COLO668 (cell line): ENCODE measurements at regions not wholly inside any gene's neighbourhood (a gene's known extent, or its start where the extent isn't known, plus 50 kb on each side); places are given as distances from the start of the nearest gene placed in this dataset.
"Not testable (repeated sequence)": the region's sequence is repeated elsewhere in the genome, so short reads cannot be mapped to it uniquely, and the experiment has no call there.

Experiments
- DNase-seq: peaks from one replicate; lab custom pipeline; 2025; ENCODE audit not compliant: unreplicated experiment; lab: John Stamatoyannopoulos, UW

DNA sequence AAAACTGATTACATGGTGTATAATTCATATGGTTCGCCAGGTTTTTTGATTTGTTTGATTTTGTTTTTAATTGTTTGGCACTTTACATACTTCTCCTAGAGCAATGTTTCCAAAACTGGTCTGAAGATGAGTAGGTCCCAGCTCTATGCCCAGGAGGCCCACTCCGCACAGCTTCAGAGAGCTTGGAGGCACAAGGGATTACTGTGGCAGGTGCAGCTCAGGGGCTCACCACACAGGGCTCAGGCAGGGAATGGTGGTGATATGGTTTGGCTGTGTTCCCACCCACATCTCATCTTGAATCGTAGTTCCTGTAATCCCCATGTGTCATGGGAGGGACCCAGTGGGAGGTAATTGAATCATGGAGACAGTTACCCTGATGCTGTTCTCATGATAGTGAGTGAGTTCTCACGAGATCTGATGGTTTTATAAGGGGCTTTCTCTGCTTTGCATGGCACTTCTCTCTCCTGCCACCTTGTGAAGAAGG lies 296.6 kb downstream of the MED10 start:
- DNase-seq, result no peak

DNA sequence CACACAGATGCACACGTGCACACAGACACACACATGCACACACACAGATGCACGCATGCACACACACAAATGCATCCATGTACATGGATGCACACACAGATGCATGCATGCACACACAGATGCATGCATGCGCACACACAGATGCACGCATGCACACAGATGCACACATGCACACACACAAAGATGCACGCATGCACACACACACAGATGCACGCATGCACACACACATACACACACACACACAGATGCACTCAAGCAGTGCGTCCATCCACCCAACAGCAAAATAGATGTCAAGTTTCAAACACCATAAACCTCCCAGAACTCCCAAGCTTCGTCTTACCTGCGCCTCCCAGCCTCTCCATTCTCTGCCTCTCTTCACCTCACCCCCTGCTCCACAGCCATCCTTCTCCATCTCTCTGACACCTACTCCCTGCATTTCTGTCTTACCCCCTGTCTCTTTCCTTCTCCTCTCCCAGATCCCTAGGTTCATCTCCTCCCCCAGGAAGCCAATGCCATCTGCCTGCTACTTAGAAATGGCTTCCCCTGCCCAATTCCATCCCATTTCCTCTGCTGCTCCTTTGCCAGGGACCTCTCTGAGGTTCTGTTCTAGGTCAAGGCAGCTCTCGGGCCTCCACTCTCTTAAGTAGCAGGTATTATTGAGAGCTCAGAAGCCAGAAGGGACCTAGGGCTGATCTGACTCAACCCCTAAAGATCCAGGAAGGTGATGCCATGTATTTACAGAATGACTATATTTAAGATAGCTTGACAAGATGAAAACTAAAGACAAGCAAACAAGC lies 297.2 kb downstream of the MED10 start:
- DNase-seq, result no peak

DNA sequence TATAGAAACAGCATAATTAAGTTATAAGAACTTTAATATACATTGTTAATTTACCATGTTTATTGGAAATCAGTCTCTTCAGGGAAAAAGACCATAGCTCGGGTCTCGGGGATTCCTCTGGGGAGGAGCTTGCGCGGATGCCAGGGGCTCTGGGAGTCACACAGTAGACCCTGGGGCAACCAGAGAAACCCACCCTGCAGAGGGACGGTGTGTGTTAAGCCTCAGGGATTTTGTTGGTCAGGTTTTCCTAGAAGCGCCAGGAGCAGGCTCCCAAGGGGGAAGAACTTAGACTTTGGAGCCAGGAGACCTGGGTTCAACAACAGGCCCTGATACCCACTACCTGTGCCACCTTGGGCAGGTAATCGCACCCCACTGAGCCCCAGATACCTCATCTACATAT lies 297.9 kb downstream of the MED10 start:
- no peak for DNase-seq

DNA sequence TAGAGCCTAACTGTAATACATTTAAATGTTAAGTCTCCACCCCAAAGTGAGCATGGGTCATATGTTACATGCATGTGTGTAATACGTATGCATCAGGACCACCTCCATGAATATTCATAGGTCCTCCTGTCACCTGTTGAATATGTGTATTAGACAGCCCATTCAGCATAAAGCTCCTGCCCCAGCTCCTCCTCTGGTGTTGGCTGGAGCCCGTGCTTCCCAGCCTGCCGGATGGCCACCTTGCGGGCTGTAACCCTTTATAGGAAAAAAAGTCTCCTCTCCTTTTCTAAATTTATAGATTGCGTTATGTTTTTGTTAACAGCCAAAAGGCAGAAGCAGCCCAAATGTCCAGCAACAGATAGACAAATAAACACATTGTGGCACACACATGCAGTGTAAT lies 299.5 kb downstream of the MED10 start:
- no peak for DNase-seq

DNA sequence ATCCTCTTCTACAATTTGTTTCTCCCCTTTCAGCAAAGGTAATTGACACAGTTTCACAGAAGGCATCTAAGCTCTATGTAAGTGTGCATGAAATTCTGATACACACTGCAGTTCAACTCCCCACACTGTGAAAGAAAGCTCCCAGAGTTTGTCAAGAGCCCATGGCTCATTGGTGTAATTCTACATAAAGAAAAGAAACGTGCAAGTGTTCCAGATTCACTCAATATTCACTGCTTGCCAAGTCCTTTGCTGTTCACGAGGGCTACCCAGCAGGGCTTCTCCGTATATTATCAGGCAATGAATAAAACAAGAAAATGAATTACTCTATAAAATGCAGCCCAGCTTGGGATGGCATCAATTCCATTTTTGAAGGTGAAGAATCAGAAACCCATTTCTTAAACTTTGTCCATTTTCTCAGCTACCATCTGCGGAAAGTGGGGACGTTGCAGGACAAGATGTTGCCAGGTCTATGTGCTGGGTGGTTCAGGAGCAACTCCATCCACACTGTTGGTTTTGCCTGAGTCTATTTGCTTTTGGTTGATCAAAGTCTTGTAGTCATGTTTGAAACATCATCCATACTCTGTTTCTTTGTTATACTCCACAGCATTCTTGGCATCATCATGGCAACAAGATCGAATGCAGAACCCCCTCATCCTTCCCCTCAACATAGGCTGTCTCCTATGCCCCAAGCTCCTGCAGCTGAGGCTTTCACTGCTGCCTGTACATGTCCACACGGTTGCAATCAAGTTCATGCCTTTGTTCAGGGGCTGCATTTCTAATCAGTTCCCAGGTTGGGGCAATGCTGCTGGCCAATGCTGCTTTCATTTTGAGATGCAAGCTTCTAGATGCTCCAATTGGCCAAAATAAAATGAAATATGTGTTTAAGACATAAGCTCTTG lies 301.8 kb downstream of the MED10 start:
- DNase-seq, result no peak

DNA sequence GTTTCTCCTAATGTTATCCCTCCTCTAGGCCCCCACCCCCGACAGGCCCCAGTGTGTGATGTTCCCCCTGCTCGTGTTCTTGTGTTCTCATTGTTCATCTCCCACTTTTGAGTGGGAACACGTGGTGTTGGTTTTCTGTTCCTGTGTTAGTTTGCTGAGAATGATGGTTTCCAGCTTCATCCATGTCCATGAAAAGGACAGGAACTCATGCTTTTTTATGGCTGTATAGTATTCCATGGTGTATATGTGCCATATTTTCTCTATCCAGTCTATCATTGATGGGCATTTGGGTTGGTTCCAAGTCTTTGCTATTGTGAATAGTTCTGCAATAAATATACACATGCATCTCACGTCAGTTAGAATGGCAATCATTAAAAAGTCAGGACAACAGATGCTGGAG lies 305.9 kb downstream of the MED10 start:
- DNase-seq, result not testable (repeated sequence)

DNA sequence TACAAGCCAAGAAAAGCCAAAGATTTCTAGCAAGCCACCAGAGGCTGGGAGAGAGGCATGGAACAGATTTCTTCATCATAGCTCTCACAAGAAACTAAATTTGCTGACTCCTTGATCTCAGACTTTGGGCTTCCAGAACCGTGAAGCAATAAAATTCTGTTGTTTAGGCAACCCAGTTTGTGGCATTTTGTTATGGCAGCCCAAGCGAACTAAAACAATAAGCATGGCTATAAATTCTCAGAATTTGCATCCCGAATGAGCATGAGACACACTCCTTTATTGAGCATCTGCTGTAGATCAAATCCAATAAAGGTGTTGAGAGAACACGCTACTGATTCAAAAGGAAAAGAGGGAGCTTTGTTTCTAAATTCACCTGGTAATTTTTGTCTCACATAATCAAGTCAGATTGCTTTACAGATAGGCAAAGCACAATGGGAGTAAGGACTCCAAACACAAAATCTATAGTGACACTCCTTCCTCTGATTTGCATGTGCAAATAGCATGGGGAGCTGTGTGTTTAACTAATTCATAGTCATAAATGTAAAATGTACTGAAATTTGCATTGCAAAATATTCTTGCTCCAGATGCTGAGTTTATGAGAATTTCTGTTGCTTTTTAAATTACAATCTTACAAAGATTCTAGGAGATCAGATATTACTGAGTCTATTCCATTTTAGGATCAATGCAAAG lies 308.7 kb downstream of the MED10 start:
- DNase-seq, result no peak

DNA sequence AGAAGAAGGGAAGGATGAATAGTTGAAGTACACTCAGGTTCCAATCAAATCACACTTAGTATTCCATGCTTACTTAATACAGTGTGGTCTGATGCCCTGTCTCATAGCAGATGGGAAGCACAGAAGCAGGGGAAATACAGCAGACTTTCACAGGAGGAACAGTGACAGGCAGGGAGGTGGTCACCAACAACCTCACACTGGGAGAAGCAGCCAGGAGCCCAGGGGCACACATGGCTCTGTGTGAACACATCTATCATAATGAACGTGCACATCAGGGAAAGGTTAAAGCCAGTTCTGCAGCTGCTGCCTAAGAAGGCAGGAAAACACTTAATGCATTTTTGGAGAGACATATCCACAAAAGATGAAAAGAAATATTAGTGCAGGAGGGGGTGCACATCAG lies 312.3 kb downstream of the MED10 start:
- no peak for DNase-seq

DNA sequence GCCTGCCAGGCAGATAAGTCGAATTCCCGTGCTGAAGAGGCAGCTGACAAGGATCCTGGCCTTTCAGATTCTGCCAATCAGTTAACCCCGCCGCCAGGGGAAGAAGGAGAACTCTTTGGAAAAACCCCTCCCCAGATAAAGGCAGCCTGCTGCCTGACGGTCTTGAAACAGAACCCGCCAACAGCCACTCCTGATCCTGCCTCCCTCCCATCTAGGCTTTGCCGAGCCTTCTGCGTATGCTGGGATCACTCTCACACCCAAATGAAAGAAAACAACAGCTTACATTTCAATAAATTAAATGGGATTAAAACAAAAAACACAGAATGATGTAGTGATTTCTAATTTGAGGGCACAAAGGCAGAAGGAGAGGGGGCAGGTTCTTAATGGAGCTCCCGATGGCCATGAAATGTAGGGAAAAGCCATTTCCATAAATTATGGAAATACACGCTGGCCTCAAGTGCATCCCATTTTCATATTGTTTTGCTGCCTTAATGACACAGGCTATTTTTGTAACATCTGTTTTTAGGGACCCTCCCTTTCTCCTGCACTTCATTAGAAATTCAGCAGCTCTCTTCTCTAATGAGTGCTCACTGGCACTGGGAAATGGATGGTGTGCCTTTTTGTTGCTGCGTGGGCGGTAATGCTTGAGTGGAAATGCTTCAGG lies 319.1 kb downstream of the MED10 start:
- DNase-seq, result no peak

DNA sequence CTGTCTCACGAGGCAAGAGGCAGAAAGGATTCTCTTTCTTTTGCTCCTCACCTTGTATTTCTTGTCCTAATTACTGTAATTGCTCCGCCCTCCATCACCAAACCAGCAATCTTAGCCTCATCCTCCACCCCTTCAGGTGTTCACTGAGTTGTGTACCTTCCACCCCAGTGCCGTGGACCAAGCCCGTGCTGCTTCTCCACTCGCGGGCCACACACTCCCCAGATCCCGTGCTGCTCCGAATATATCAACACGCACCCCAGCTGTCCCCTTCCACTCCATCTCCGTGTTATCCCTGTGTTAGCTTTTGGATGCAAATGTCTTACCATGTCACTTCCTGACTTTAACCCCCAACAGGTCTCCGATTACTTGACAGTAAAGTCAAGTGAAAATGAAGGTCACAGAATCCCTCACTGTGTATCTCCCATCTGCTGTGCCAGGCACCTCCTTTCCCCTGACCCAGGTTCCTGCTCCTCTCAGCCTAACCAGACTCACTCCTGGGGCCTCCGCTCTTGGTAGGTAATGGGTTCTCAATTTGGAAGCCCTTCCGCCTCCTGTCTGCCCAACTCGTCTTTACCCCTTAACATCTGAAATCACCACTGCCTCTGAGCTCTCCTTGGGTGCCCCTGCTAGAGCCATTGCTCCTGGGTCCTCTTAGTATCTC lies 320.2 kb downstream of the MED10 start:
- DNase-seq, result no peak

DNA sequence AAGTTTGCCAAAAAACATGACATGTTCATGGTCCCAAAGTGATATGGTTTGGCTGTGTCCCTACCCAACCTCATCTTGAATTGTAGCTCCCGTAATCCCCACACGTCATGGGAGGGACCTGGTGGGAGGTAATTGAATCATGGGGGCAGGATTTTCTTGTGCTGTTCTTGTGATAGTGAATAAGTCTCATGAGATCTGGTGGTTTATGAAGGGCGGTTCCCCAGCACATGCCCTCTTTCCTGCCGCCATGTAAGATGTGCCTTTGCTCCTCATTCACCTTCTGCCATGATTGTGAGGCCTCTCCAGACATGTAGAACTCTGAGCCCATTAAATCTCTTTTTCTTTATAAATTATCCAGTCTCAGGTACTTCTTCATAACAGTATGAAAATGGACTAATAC lies 322.1 kb downstream of the MED10 start:
- no peak for DNase-seq

DNA sequence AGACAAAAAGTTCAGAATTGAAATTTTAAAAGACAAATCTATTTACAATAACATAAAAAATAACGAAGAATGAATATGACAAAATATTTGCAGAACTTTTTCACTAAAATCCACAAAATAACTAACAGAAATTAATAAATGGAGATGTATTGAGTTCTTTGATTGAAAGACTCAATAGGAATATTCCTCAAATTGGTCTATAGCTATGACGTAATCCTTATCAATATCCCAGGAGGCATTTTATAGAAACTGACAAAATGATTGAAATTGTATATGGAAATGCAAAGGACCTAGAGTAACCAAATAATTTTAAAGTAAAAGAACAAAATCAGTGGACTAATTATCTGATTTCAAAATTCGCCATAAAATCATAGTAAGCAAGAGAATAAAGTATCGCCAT lies 328.7 kb downstream of the MED10 start:
- DNase-seq, result no peak

DNA sequence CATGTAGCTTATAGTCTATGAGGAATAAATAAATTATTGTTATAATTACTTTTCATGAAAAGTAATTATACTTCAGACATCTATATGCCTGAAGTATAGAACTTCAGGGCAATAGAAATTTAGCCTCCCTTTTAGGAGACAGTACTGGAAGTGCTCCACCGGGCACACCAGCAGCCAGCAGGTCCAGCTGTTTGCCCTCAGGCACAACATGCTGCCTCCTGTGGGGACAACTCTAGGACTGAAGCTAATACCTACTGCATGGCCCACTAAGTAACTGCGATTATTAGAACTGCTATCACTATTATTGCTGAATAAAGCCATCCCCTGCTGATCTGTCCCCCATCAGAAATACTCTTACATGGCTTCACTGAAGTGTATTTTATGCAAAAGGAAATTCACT lies 329.6 kb downstream of the MED10 start:
- no peak for DNase-seq

DNA sequence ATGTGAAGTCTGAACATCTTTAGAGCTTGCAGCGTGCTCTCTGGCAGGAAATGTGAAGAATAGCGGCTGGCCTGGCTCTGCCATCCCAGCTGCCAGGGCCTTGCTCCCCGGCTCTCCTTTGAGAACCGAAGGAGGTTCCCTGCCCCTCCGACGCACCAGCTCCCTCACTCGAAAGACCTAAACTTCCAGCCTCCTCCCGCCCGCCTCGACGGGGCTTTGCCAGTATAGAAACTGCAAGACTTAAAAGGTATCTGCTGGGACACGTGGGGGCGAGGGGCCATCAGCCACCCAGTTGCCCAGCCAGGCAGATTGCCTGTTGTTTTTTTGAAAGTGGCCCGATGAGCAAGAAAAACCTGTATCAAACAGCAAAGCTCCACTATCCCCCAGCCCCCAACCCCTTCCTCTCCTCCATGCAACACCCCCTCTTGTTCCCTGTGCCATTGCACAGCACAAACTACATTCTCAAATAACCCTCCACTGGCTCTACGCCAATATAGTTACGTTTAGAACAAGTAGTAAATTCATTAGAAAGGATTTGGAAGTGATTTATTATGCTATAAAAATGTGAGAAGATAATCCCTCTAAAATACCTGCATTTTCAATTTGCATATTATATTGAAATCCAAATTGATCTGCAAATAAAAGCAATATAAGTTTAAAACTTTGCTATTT lies 331.9 kb downstream of the MED10 start:
- no peak for DNase-seq

DNA sequence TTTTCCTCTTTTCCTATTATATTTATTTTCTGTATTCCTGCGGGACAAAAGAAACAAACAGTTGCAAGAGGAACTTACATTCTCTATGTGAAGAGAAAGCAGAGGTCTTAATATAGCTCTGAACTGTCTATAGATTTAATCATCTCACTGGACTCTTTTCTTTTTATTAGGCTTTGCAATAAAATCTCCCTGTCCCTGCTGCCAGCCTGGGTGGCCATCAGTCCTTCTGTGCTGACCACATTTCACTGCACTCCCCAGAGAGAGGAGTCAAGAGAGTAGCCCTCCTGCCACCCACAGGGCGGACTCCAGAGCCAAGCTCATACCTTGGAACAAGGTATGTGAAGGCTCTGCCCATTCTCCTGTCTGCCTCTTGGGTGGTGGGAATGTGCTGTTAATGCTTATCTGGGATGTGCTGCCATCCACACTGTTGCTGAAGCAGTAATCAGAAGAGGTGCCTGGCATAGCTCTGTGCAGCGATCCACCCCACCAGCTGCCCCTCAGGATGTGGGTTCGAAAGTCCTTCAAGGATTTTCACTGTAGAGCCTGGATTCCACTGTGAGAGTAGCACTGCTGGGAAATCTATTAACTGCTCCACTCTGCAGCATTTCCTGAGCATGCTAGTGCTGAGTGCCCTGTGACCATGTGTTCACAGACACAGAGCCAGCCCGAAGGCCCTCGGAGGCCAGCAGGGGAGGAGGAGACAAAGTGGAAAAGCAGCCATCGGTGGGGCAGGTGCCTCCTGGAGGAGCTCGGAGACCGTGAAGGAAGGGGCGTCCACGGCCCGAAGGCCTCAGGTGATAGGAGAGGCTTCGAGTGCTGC lies 334.6 kb downstream of the MED10 start:
- no peak for DNase-seq

DNA sequence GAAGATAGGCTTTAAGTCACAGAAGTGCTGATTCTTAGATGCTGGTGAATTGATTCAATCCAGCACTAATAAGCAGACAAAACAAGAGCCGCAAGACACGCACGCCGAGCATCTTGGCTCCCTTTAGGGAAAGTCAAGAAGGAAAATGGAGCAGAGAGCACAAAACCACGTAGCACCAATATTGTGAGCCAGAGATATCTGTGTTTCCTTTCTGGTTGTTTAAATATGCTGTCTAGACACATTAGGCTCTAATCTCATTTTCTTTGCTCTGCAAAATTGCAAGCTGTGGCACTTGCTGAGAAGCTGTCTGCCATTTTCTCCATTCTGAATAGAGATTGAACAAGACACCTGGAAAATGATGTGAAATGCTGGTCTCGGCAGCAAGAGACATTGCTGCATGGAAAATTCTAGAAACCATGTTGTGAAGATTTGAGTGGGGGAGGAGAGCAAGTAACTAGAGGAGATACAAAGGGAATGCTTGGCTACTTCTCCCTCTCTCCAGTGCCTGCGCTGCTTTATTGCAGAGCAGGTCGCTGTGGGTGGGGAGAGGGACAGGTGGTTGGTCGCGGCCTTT lies 336.3 kb downstream of the MED10 start:
- DNase-seq, result no peak

DNA sequence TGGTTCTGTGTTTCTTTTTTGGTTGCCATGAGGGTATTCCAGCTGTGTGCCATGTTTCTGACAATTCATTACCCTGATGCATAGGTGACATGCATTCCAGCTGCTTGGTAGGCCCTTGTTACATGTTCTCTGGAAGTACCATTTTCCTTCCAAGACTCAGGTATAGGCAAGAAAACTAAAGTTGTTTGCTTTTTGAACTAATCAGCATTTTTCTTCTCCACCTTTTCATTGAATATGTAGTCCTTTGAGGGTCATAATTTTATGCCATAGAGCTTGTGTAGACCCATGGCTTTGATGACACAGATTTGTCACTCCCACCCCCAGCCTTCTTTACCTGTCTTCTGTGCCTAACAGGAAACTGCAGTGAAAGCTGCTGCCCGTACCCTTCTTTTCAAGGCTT lies 339.2 kb downstream of the MED10 start:
- no peak for DNase-seq

DNA sequence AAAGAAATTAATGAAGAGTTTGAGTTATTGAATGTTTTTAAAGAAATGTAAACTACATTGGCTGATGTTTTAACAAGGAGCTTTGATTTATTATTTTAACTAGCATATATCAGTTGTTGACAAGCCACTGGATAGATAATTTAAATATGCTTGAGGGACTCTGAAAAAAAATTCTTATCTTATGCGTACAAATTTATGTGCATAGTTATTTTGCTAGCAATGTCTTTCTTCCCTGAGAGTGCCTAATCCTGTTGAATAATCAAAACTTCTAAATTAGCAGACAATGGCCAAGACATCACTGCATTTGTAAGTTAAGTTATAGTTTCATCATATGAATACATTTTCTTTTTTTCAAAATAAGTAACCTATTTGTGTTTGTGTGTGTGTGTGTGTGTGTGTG lies 342.3 kb downstream of the MED10 start:
- no peak for DNase-seq

DNA sequence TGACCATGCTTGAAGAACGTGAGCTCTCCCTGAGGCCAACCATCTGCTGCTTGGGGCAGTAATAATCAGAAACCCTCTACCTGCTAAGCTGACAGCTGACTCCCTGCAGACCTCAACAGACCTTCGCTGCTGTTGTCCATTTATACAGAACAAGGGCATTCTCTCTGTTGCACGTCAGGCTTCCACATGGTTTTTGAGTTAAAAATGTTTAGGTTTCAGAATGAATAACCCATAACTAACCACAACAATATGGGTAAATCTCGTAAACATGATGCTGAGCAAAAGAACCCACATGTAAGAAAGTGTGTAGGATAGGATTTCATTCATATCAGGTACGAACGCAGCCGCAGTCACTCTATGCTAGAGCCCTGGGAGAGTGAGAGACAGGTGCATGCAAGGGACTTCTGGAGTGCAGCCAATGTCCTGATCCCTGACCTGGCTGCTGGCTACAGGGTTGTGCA lies 348.5 kb downstream of the MED10 start:
- no peak for DNase-seq
